ENCODE measurements at regions not wholly inside any gene's neighbourhood (a gene's known extent, or its start where the extent isn't known, plus 50 kb on each side); places are given as distances from the start of the nearest gene placed in this dataset.
"Not testable (repeated sequence)": the region's sequence is repeated elsewhere in the genome, so short reads cannot be mapped to it uniquely, and the experiment has no call there.

- DNase-seq = no peak
- Mint-ChIP-seq H3K27me3 (peaks cover 42% of the 10 kb centered on the region), H3K36me3 (ENCODE audit: low read depth) (no peaks in the 10 kb centered on the region), H3K4me3 (peak overlapping the region; percentile 19), H3K4me1 (peaks cover 3% of the 10 kb centered on the region), H3K9me3 (ENCODE audit: low read depth) (no peaks in the 10 kb centered on the region), H3K27ac (no peak overlapping the region)
- ChIA-PET CTCF (interaction anchor here (1.1 to 1.4 kb wide), 2 partner anchors 11 to 56 kb away, joined by 3 to 4 read pairs; no protein-coding TSS in a partner anchor), POLR2A (no interaction called here)
- intact Hi-C loops (cut with DNase I, micrococcal nuclease) = no loop called here
- no peak for ATAC-seq
Observed at GRCh38 chr6:166253778-166254204, 54.4 kb downstream of the PRR18 start.

GRCh38 chr6:166253281-166253681, 54.9 kb downstream of the PRR18 start:
- H3K4me1 Mint-ChIP-seq = peaks cover 2% of the 10 kb centered on the region
- H3K4me3 Mint-ChIP-seq = peak overlapping the region; percentile 59
- intact Hi-C loops (cut with DNase I, micrococcal nuclease) = no loop called here
- no peak overlapping the region for H3K27ac Mint-ChIP-seq
- peaks cover 42% of the 10 kb centered on the region for H3K27me3 Mint-ChIP-seq
- no peaks in the 10 kb centered on the region for H3K9me3 Mint-ChIP-seq (ENCODE audit: low read depth)
- peak; percentile 44 for DNase-seq
- ATAC-seq = no peak
- H3K36me3 Mint-ChIP-seq (ENCODE audit: low read depth) = no peaks in the 10 kb centered on the region
- ChIA-PET CTCF (interaction anchor here (1.1 to 1.4 kb wide), 2 partner anchors 11 to 57 kb away, joined by 3 to 4 read pairs; no protein-coding TSS in a partner anchor), POLR2A (no interaction called here)

- ATAC-seq = no peak
- no peaks in the 10 kb centered on the region for H3K36me3 Mint-ChIP-seq (ENCODE audit: low read depth)
- intact Hi-C loops (cut with DNase I, micrococcal nuclease) = no loop called here
- peaks cover 2% of the 10 kb centered on the region for H3K4me1 Mint-ChIP-seq
- H3K4me3 Mint-ChIP-seq = no peak overlapping the region
- H3K9me3 Mint-ChIP-seq (ENCODE audit: low read depth) = no peaks in the 10 kb centered on the region
- DNase-seq = no peak
- H3K27ac Mint-ChIP-seq = no peak overlapping the region
- ChIA-PET CTCF (no interaction called here), POLR2A (no interaction called here)
- H3K27me3 Mint-ChIP-seq = peaks cover 38% of the 10 kb centered on the region
Observed at GRCh38 chr6:166252601-166253000, 55.6 kb downstream of the PRR18 start.

- ATAC-seq (no peak), DNase-seq (no peak)
- intact Hi-C loops (cut with DNase I, micrococcal nuclease) = no loop called here
- CTCF ChIA-PET = interaction anchor here (0.6 to 1.0 kb wide), 2 partner anchors 14 to 588 kb away, joined by 3 to 4 read pairs; no protein-coding TSS in a partner anchor
- H3K4me1 Mint-ChIP-seq = peaks cover 2% of the 10 kb centered on the region
- H3K27me3 Mint-ChIP-seq = peaks cover 32% of the 10 kb centered on the region
- no peak overlapping the region for H3K27ac Mint-ChIP-seq
- H3K4me3 Mint-ChIP-seq = no peak overlapping the region
- no peaks in the 10 kb centered on the region for H3K36me3 Mint-ChIP-seq (ENCODE audit: low read depth)
- POLR2A ChIA-PET = interaction anchor here (0.6 kb wide), 1 partner anchor 214 kb away, joined by 3 read pairs; no protein-coding TSS in a partner anchor
- no peaks in the 10 kb centered on the region for H3K9me3 Mint-ChIP-seq (ENCODE audit: low read depth)
Observed at GRCh38 chr6:166251655-166252054, 56.5 kb downstream of the PRR18 start.

GRCh38 chr6:166251211-166251610, 57.0 kb downstream of the PRR18 start:
- Mint-ChIP-seq H3K4me3 (no peak overlapping the region), H3K27me3 (peaks cover 32% of the 10 kb centered on the region), H3K36me3 (ENCODE audit: low read depth) (no peaks in the 10 kb centered on the region), H3K9me3 (ENCODE audit: low read depth) (no peaks in the 10 kb centered on the region), H3K27ac (no peak overlapping the region), H3K4me1 (peaks cover 2% of the 10 kb centered on the region)
- DNase-seq (no peak), ATAC-seq (no peak)
- intact Hi-C loops (cut with DNase I, micrococcal nuclease) = no loop called here
- CTCF ChIA-PET = interaction anchor here (0.6 to 1.0 kb wide), 2 partner anchors 13 to 588 kb away, joined by 3 to 4 read pairs; no protein-coding TSS in a partner anchor
- POLR2A ChIA-PET = interaction anchor here (0.6 kb wide), 2 partner anchors 43 to 214 kb away, joined by 3 to 5 read pairs; no protein-coding TSS in a partner anchor

GRCh38 chr6:166249061-166249785, 59.0 kb downstream of the PRR18 start:
- CTCF ChIA-PET; intact Hi-C loops (cut with DNase I, micrococcal nuclease); H3K36me3 Mint-ChIP-seq (ENCODE audit: low read depth); POLR2A ChIA-PET; H3K4me3 Mint-ChIP-seq; ATAC-seq; DNase-seq; H3K9me3 Mint-ChIP-seq (ENCODE audit: low read depth); H3K27ac Mint-ChIP-seq: not testable (repeated sequence)
- Mint-ChIP-seq H3K27me3 (peaks cover 22% of the 10 kb centered on the region), H3K4me1 (peaks cover 11% of the 10 kb centered on the region)

- intact Hi-C loops (cut with DNase I, micrococcal nuclease) = no loop called here
Observed at GRCh38 chr6:166245148-166245547, 63.0 kb downstream of the PRR18 start.

GRCh38 chr6:166244353-166245045, 63.7 kb downstream of the PRR18 start:
- H3K4me1 Mint-ChIP-seq = peaks cover 17% of the 10 kb centered on the region
- ChIA-PET CTCF (interaction anchor here (1.4 kb wide), 1 partner anchor 14 kb away, joined by 4 read pairs; no protein-coding TSS in a partner anchor), POLR2A (no interaction called here)
- H3K27ac Mint-ChIP-seq = peak overlapping the region; percentile 15
- intact Hi-C loops (cut with DNase I, micrococcal nuclease) = no loop called here
- H3K9me3 Mint-ChIP-seq (ENCODE audit: low read depth) = no peaks in the 10 kb centered on the region
- ATAC-seq = peak; percentile 96
- peak; percentile 66 for DNase-seq
- peak overlapping the region; percentile 44 for H3K4me3 Mint-ChIP-seq
- peaks cover 10% of the 10 kb centered on the region for H3K27me3 Mint-ChIP-seq
- no peaks in the 10 kb centered on the region for H3K36me3 Mint-ChIP-seq (ENCODE audit: low read depth)

More at GRCh38 chr6:166245148-166245547, 63.0 kb downstream of the PRR18 start:
- DNase-seq (no peak), ATAC-seq (no peak)
- H3K4me1 Mint-ChIP-seq = peaks cover 17% of the 10 kb centered on the region
- H3K4me3 Mint-ChIP-seq = no peak overlapping the region
- no peaks in the 10 kb centered on the region for H3K9me3 Mint-ChIP-seq (ENCODE audit: low read depth)
- POLR2A ChIA-PET = no interaction called here
- peaks cover 14% of the 10 kb centered on the region for H3K27me3 Mint-ChIP-seq
- CTCF ChIA-PET = interaction anchor here (1.4 kb wide), 1 partner anchor 13 kb away, joined by 4 read pairs; no protein-coding TSS in a partner anchor
- H3K27ac Mint-ChIP-seq = no peak overlapping the region
- no peaks in the 10 kb centered on the region for H3K36me3 Mint-ChIP-seq (ENCODE audit: low read depth)

- ATAC-seq (no peak), DNase-seq (no peak)
- intact Hi-C loops (cut with DNase I, micrococcal nuclease) = no loop called here
- Mint-ChIP-seq H3K4me1 (peaks cover 17% of the 10 kb centered on the region), H3K27ac (no peak overlapping the region), H3K9me3 (ENCODE audit: low read depth) (no peaks in the 10 kb centered on the region), H3K4me3 (no peak overlapping the region), H3K36me3 (ENCODE audit: low read depth) (no peaks in the 10 kb centered on the region), H3K27me3 (peaks cover 16% of the 10 kb centered on the region)
- POLR2A ChIA-PET = no interaction called here
- CTCF ChIA-PET = interaction anchor here (1.0 kb wide), 1 partner anchor 11 kb away, joined by 4 read pairs; no protein-coding TSS in a partner anchor
Observed at GRCh38 chr6:166242888-166243287, 65.3 kb downstream of the PRR18 start.

- H3K27me3 Mint-ChIP-seq = peaks cover 18% of the 10 kb centered on the region
- H3K4me3 Mint-ChIP-seq = no peak overlapping the region
- H3K4me1 Mint-ChIP-seq = peaks cover 17% of the 10 kb centered on the region
- no peaks in the 10 kb centered on the region for H3K36me3 Mint-ChIP-seq (ENCODE audit: low read depth)
- ATAC-seq = no peak
- CTCF ChIA-PET = no interaction called here
- no peaks in the 10 kb centered on the region for H3K9me3 Mint-ChIP-seq (ENCODE audit: low read depth)
- no peak for DNase-seq
- POLR2A ChIA-PET = no interaction called here
- no peak overlapping the region for H3K27ac Mint-ChIP-seq
- intact Hi-C loops (cut with DNase I, micrococcal nuclease) = no loop called here
Observed at GRCh38 chr6:166241974-166242373, 66.2 kb downstream of the PRR18 start.

- Mint-ChIP-seq H3K9me3 (ENCODE audit: low read depth) (no peaks in the 10 kb centered on the region), H3K27ac (no peak overlapping the region), H3K27me3 (peaks cover 22% of the 10 kb centered on the region), H3K36me3 (ENCODE audit: low read depth) (no peaks in the 10 kb centered on the region), H3K4me3 (no peak overlapping the region), H3K4me1 (peaks cover 17% of the 10 kb centered on the region)
- intact Hi-C loops (cut with DNase I, micrococcal nuclease) = no loop called here
- ATAC-seq (no peak), DNase-seq (no peak)
- POLR2A ChIA-PET = no interaction called here
- CTCF ChIA-PET = no interaction called here
Observed at GRCh38 chr6:166240889-166241288, 67.3 kb downstream of the PRR18 start.

Data from activated CD4-positive, alpha-beta T cell treated with anti-CD3 and anti-CD28 coated beads for 36 hours (primary cell).